ENCODE measurements at regions not wholly inside any gene's neighbourhood (a gene's known extent, or its start where the extent isn't known, plus 50 kb on each side); places are given as distances from the start of the nearest gene placed in this dataset.

DNA sequence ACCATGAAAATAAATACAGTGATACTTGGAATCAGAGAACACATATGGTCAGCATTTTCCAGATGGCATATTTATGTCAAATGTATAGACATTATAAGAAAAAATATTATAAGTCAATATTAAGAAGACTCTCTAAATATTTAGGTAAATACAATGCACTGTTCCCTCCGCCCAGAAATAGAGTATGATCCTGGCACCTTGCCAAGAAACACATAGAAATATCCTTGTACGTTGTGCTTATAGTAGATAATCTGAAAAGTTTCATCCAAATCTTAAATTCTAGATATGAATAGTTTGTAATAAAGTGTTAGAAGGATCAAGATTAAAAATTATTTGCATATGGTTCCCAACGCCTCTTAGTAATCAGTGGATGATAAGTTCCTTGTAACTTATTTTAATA is 645.8 kb upstream of the GJE1 start:
- Mint-ChIP-seq H3K9me3 (no peaks in the 10 kb centered on the region), H3K27me3 (no peaks in the 10 kb centered on the region), H3K36me3 (ENCODE audit: low read depth) (no peaks in the 10 kb centered on the region), H3K4me1 (peaks cover 49% of the 10 kb centered on the region), H3K27ac (peak overlapping the region; percentile 6), H3K4me3 (no peak overlapping the region)
- POLR2A ChIA-PET, result no interaction called here
- TF ChIP-seq CTCF (IDR thresholded peaks at IDR 0.05), result no peak
- DNase-seq (no peak), ATAC-seq (ENCODE audit: low read depth) (no peak)
- CTCF ChIA-PET, result no interaction called here
- intact Hi-C loops (cut with micrococcal nuclease), result no loop called here

DNA sequence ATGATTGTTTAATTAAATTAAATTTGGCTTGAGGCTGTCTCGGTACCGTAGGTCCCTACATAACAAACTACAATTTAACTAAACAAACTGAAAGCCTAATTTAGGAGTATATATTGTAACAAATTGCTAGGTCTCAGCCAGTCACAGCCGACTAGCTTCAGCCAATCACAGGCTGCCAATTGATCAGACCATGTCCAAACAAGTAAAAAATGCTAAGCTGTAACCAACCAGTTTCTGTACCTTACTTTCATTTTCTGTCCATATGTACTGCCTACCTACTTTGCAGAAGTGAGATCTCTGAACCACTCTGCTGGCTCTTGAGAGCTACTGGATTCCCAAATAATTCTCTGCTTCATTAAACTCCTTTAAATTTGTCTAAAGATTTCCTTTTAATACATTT is 648.0 kb upstream of the GJE1 start:
- ATAC-seq (ENCODE audit: low read depth) (peak; percentile 80), DNase-seq (no peak)
- Mint-ChIP-seq H3K4me1 (peaks cover 53% of the 10 kb centered on the region), H3K36me3 (ENCODE audit: low read depth) (no peaks in the 10 kb centered on the region), H3K27me3 (no peaks in the 10 kb centered on the region), H3K4me3 (peak overlapping the region; percentile 70), H3K27ac (peak overlapping the region; percentile 96), H3K9me3 (no peaks in the 10 kb centered on the region)
- ChIA-PET POLR2A (interaction anchor here (0.9 to 3.5 kb wide), 3 partner anchors 9 to 77 kb away, joined by 3 to 21 read pairs (median 5); no protein-coding TSS in a partner anchor), CTCF (interaction anchor here (1.1 to 2.8 kb wide), 2 partner anchors 77 to 80 kb away, joined by 3 to 11 read pairs; no protein-coding TSS in a partner anchor)
- intact Hi-C loops (cut with micrococcal nuclease), result loop anchor here (2.0 to 5.0 kb wide), 3 partner anchors 177 to 1462 kb away; partner anchors contain the start of genes NMBR and VTA1
- no peak for TF ChIP-seq CTCF (IDR thresholded peaks at IDR 0.05)

GRCh38 chr6:141483598-141484061 is 649.1 kb upstream of the GJE1 start:
- peak overlapping the region; percentile 78 for H3K4me3 Mint-ChIP-seq

GRCh38 chr6:141482796-141483597 is 649.7 kb upstream of the GJE1 start:
- no peak for ATAC-seq (ENCODE audit: low read depth)
- intact Hi-C loops (cut with micrococcal nuclease), result loop anchor here (1.0 to 5.0 kb wide), 7 partner anchors 14 to 664 kb away; partner anchors contain the start of genes NMBR and VTA1
- H3K27me3 Mint-ChIP-seq, result no peaks in the 10 kb centered on the region
- CTCF ChIA-PET, result interaction anchor here (0.8 to 2.8 kb wide), 4 partner anchors 13 to 92 kb away, joined by 3 to 11 read pairs (median 5); no protein-coding TSS in a partner anchor
- H3K4me1 Mint-ChIP-seq, result peaks cover 47% of the 10 kb centered on the region
- POLR2A ChIA-PET, result interaction anchor here (1.2 to 3.5 kb wide), 2 partner anchors 11 to 13 kb away, joined by 3 to 21 read pairs; no protein-coding TSS in a partner anchor
- H3K9me3 Mint-ChIP-seq, result no peaks in the 10 kb centered on the region
- H3K36me3 Mint-ChIP-seq (ENCODE audit: low read depth), result no peaks in the 10 kb centered on the region
- no peak for DNase-seq
- H3K27ac Mint-ChIP-seq, result peak overlapping the region; percentile 96
- TF ChIP-seq CTCF (IDR thresholded peaks at IDR 0.05), result no peak
- H3K4me3 Mint-ChIP-seq, result peak overlapping the region; percentile 78

More at GRCh38 chr6:141483598-141484061, 649.1 kb upstream of the GJE1 start:
- ChIA-PET CTCF (interaction anchor here (0.8 to 2.8 kb wide), 5 partner anchors 12 to 93 kb away, joined by 3 to 11 read pairs (median 3); no protein-coding TSS in a partner anchor), POLR2A (interaction anchor here (1.2 to 3.5 kb wide), 2 partner anchors 12 to 13 kb away, joined by 3 to 21 read pairs; no protein-coding TSS in a partner anchor)
- no peak for DNase-seq
- H3K36me3 Mint-ChIP-seq (ENCODE audit: low read depth), result no peaks in the 10 kb centered on the region
- no peaks in the 10 kb centered on the region for H3K9me3 Mint-ChIP-seq
- H3K27ac Mint-ChIP-seq, result peak overlapping the region; percentile 96
- no peak for TF ChIP-seq CTCF (IDR thresholded peaks at IDR 0.05)
- ATAC-seq (ENCODE audit: low read depth), result peak; percentile 79
- intact Hi-C loops (cut with micrococcal nuclease), result loop anchor here (1.0 to 5.0 kb wide), 8 partner anchors 14 to 1463 kb away; partner anchors contain the start of genes NMBR and VTA1
- H3K4me1 Mint-ChIP-seq, result peaks cover 52% of the 10 kb centered on the region
- H3K27me3 Mint-ChIP-seq, result no peaks in the 10 kb centered on the region

DNA sequence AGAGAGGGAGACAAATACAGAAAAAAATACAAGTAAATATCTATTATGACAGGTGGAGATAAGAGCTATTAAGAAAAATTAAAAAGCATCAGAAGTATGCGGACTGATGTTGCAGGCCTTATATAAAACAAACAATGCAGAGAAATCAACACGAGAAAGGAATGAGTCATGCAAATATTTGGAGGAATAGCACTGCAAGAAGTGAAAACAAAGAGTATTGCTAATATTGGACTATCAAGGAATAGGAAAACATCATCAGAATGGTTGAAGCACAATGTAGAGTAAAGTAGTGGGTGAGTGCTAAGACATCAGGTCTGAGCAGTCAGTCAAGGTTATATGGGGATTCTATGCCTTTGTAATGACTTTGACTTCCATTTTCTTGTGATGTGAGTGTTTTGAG is 657.5 kb upstream of the GJE1 start:
- no peak for DNase-seq
- H3K4me1 Mint-ChIP-seq, result no peaks in the 10 kb centered on the region
- no peaks in the 10 kb centered on the region for H3K9me3 Mint-ChIP-seq
- no peaks in the 10 kb centered on the region for H3K27me3 Mint-ChIP-seq
- H3K27ac Mint-ChIP-seq, result no peak overlapping the region
- no peak for TF ChIP-seq CTCF (IDR thresholded peaks at IDR 0.05)
- intact Hi-C loops (cut with micrococcal nuclease), result no loop called here
- no peaks in the 10 kb centered on the region for H3K36me3 Mint-ChIP-seq (ENCODE audit: low read depth)
- no peak for ATAC-seq (ENCODE audit: low read depth)
- CTCF ChIA-PET, result no interaction called here
- POLR2A ChIA-PET, result interaction anchor here (1.8 kb wide), 1 partner anchor 10 kb away, joined by 5 read pairs; no protein-coding TSS in a partner anchor
- no peak overlapping the region for H3K4me3 Mint-ChIP-seq
